Activated T-cell treated with anti-CD3 and anti-CD28 coated beads for 1 hour (primary cell): ENCODE measurements at regions not wholly inside any gene's neighbourhood (a gene's known extent, or its start where the extent isn't known, plus 50 kb on each side); places are given as distances from the start of the nearest gene placed in this dataset.
"Not testable (repeated sequence)": the region's sequence is repeated elsewhere in the genome, so short reads cannot be mapped to it uniquely, and the experiment has no call there.

Experiments
- DNase-seq: peaks from one replicate; pipeline ENCODE4 v3.0.0-alpha.2; 2020; ENCODE audit warnings: low read depth

- DNase-seq, result no peak
Observed at GRCh38 chr21:35602811-35603362, 457.4 kb downstream of the SETD4 start.

GRCh38 chr21:35601211-35601610 is 459.1 kb downstream of the SETD4 start:
- no peak for DNase-seq

GRCh38 chr21:35599164-35599563 is 461.2 kb downstream of the SETD4 start:
- no peak for DNase-seq

- DNase-seq, result no peak
Observed at GRCh38 chr21:35597750-35598339, 462.5 kb downstream of the SETD4 start.

GRCh38 chr21:35594905-35595304 is 465.4 kb downstream of the SETD4 start:
- DNase-seq, result no peak

- DNase-seq, result no peak
Observed at GRCh38 chr21:35593000-35593502, 467.3 kb downstream of the SETD4 start.

GRCh38 chr21:35590284-35590683 is 470.0 kb downstream of the SETD4 start:
- not testable (repeated sequence) for DNase-seq

- DNase-seq, result no peak
Observed at GRCh38 chr21:35587841-35588380, 472.4 kb downstream of the SETD4 start.

- DNase-seq, result no peak
Observed at GRCh38 chr21:35586305-35586704, 474.0 kb downstream of the SETD4 start.

- no peak for DNase-seq
Observed at GRCh38 chr21:35585878-35586277, 474.4 kb downstream of the SETD4 start.

- DNase-seq, result no peak
Observed at GRCh38 chr21:35585155-35585554, 475.2 kb downstream of the SETD4 start.

- no peak for DNase-seq
Observed at GRCh38 chr21:35583566-35584216, 476.6 kb downstream of the SETD4 start.

- DNase-seq, result no peak
Observed at GRCh38 chr21:35582731-35583130, 477.6 kb downstream of the SETD4 start.

- DNase-seq, result no peak
Observed at GRCh38 chr21:35581640-35582039, 478.7 kb downstream of the SETD4 start.

- no peak for DNase-seq
Observed at GRCh38 chr21:35579520-35580293, 480.6 kb downstream of the SETD4 start.

- DNase-seq, result no peak
Observed at GRCh38 chr21:35578831-35579471, 481.4 kb downstream of the SETD4 start.

GRCh38 chr21:35578347-35578782 is 482.0 kb downstream of the SETD4 start:
- DNase-seq, result no peak

GRCh38 chr21:35575280-35575915 is 484.9 kb downstream of the SETD4 start:
- no peak for DNase-seq

GRCh38 chr21:35573472-35574374 is 486.6 kb downstream of the SETD4 start:
- DNase-seq, result no peak

- DNase-seq, result no peak
Observed at GRCh38 chr21:35571910-35572309, 488.4 kb downstream of the SETD4 start.
